NCI-H2029 (cell line): ENCODE measurements at regions not wholly inside any gene's neighbourhood (a gene's known extent, or its start where the extent isn't known, plus 50 kb on each side); places are given as distances from the start of the nearest gene placed in this dataset.

Experiments
- DNase-seq: peaks from one replicate; lab custom pipeline; 2025; lab: John Stamatoyannopoulos, UW

- DNase-seq = no peak
Observed at GRCh38 chr3:146912241-146913015, 307.3 kb upstream of the PLSCR5 start.

- DNase-seq = no peak
Observed at GRCh38 chr3:146903927-146904326, 298.8 kb upstream of the PLSCR5 start.

- no peak for DNase-seq
Observed at GRCh38 chr3:146899171-146899570, 294.0 kb upstream of the PLSCR5 start.

- DNase-seq = no peak
Observed at GRCh38 chr3:146896711-146897110, 291.6 kb upstream of the PLSCR5 start.

- DNase-seq = no peak
Observed at GRCh38 chr3:146895026-146895749, 290.0 kb upstream of the PLSCR5 start.

GRCh38 chr3:146894406-146894805, 289.3 kb upstream of the PLSCR5 start:
- no peak for DNase-seq

GRCh38 chr3:146892041-146892440, 286.9 kb upstream of the PLSCR5 start:
- no peak for DNase-seq

GRCh38 chr3:146889626-146890025, 284.5 kb upstream of the PLSCR5 start:
- no peak for DNase-seq

GRCh38 chr3:146888176-146888575, 283.0 kb upstream of the PLSCR5 start:
- no peak for DNase-seq

GRCh38 chr3:146884721-146885120, 279.6 kb upstream of the PLSCR5 start:
- DNase-seq = no peak

- DNase-seq = no peak
Observed at GRCh38 chr3:146884296-146884695, 279.1 kb upstream of the PLSCR5 start.

GRCh38 chr3:146883288-146883687, 278.1 kb upstream of the PLSCR5 start:
- no peak for DNase-seq

- DNase-seq = no peak
Observed at GRCh38 chr3:146881966-146882760, 277.0 kb upstream of the PLSCR5 start.

GRCh38 chr3:146881356-146881755, 276.2 kb upstream of the PLSCR5 start:
- no peak for DNase-seq

- DNase-seq = no peak
Observed at GRCh38 chr3:146873748-146874147, 268.6 kb upstream of the PLSCR5 start.

- no peak for DNase-seq
Observed at GRCh38 chr3:146865175-146865755, 260.1 kb upstream of the PLSCR5 start.

- no peak for DNase-seq
Observed at GRCh38 chr3:146861262-146861661, 256.1 kb upstream of the PLSCR5 start.

GRCh38 chr3:146854523-146854922, 249.4 kb upstream of the PLSCR5 start:
- no peak for DNase-seq

- no peak for DNase-seq
Observed at GRCh38 chr3:146851665-146852064, 246.5 kb upstream of the PLSCR5 start.

- no peak for DNase-seq
Observed at GRCh38 chr3:146845361-146845760, 240.2 kb upstream of the PLSCR5 start.

- DNase-seq = no peak
Observed at GRCh38 chr3:146843476-146843875, 238.3 kb upstream of the PLSCR5 start.

GRCh38 chr3:146839727-146840375, 234.7 kb upstream of the PLSCR5 start:
- DNase-seq = no peak
